ENCODE measurements at regions not wholly inside any gene's neighbourhood (a gene's known extent, or its start where the extent isn't known, plus 50 kb on each side); places are given as distances from the start of the nearest gene placed in this dataset.

DNA sequence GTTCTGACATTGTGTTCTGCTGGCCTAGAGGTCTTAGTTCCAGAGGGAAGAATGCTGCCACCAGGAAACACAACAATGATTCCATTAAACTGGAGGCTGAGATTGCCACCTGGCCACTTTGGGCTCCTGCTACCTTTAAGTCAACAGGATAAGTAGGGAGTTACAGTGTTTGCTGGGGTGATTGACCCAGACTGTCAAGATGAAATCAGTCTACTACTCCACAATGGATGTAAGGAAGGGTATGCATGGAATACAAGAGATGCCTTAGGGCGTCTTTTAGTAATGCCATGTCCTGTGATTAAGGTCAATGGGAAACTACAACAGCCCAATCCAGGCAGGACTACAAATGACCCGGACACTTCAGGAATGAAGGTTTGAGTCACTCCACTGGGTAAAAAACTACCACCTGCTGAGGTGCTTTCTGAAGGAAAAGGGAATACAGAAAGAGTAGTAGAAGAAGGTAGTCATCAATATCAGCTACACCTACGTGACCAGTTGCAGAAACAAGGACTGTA is 852.6 kb downstream of the LRFN5 start:
- 39% methylated on average over 3 of the region's 3 CpGs for WGBS (ENCODE audit: missing lambda C conversion rate)
- Histone ChIP-seq H3K4me1 (no peaks in the 10 kb centered on the region), H3K9me3 (no peaks in the 10 kb centered on the region; the same call in 2 of the 3 replicates), H3K4me2 (no peak overlapping the region), H3K27ac (no peak overlapping the region), H3K4me3 (no peak overlapping the region)
- TF ChIP-seq, protein P1, sequence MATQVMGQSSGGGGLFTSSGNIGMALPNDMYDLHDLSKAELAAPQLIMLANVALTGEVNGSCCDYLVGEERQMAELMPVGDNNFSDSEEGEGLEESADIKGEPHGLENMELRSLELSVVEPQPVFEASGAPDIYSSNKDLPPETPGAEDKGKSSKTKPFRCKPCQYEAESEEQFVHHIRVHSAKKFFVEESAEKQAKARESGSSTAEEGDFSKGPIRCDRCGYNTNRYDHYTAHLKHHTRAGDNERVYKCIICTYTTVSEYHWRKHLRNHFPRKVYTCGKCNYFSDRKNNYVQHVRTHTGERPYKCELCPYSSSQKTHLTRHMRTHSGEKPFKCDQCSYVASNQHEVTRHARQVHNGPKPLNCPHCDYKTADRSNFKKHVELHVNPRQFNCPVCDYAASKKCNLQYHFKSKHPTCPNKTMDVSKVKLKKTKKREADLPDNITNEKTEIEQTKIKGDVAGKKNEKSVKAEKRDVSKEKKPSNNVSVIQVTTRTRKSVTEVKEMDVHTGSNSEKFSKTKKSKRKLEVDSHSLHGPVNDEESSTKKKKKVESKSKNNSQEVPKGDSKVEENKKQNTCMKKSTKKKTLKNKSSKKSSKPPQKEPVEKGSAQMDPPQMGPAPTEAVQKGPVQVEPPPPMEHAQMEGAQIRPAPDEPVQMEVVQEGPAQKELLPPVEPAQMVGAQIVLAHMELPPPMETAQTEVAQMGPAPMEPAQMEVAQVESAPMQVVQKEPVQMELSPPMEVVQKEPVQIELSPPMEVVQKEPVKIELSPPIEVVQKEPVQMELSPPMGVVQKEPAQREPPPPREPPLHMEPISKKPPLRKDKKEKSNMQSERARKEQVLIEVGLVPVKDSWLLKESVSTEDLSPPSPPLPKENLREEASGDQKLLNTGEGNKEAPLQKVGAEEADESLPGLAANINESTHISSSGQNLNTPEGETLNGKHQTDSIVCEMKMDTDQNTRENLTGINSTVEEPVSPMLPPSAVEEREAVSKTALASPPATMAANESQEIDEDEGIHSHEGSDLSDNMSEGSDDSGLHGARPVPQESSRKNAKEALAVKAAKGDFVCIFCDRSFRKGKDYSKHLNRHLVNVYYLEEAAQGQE (IDR thresholded peaks at IDR 0.05): no peak
- TF ChIP-seq BHLHE40 (IDR thresholded peaks at IDR 0.05; ENCODE audit: low read depth, low read length) (no peak), KDM5A (IDR thresholded peaks at IDR 0.05) (no peak), RFX5 (IDR thresholded peaks at IDR 0.05) (no peak), RAD21 (conservative IDR thresholded peaks at IDR 0.05 in 1 of 2, IDR thresholded peaks at IDR 0.05 in 1 of 2) (no peak), POLR2AphosphoS2 (conservative IDR thresholded peaks at IDR 0.05; ENCODE audit: low read length) (no peak), TFCP2L1 (CRISPR knock-in tag; IDR thresholded peaks at IDR 0.05) (no peak), HOXB5 (CRISPR knock-in tag; IDR thresholded peaks at IDR 0.05) (no peak), GATA3 (IDR thresholded peaks at IDR 0.05; ENCODE audit: borderline replicate concordance) (no peak), TP53 (CRISPR knock-in tag; IDR thresholded peaks at IDR 0.05) (no peak), FOSB (CRISPR knock-in tag; IDR thresholded peaks at IDR 0.05) (no peak), NFE2L2 (conservative IDR thresholded peaks at IDR 0.05; ENCODE audit: low read length) (no peak), SREBF2 (IDR thresholded peaks at IDR 0.05) (no peak), MAFK (IDR thresholded peaks at IDR 0.05; ENCODE audit: partially characterized antibody) (no peak), RNF2 (IDR thresholded peaks at IDR 0.05; ENCODE audit: borderline replicate concordance, low read depth) (no peak), ZSCAN20 (CRISPR knock-in tag; IDR thresholded peaks at IDR 0.05) (no peak)
- TF ChIP-seq, protein P2, sequence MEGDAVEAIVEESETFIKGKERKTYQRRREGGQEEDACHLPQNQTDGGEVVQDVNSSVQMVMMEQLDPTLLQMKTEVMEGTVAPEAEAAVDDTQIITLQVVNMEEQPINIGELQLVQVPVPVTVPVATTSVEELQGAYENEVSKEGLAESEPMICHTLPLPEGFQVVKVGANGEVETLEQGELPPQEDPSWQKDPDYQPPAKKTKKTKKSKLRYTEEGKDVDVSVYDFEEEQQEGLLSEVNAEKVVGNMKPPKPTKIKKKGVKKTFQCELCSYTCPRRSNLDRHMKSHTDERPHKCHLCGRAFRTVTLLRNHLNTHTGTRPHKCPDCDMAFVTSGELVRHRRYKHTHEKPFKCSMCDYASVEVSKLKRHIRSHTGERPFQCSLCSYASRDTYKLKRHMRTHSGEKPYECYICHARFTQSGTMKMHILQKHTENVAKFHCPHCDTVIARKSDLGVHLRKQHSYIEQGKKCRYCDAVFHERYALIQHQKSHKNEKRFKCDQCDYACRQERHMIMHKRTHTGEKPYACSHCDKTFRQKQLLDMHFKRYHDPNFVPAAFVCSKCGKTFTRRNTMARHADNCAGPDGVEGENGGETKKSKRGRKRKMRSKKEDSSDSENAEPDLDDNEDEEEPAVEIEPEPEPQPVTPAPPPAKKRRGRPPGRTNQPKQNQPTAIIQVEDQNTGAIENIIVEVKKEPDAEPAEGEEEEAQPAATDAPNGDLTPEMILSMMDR (IDR thresholded peaks at IDR 0.05): no peak
- TF ChIP-seq, protein P3, sequence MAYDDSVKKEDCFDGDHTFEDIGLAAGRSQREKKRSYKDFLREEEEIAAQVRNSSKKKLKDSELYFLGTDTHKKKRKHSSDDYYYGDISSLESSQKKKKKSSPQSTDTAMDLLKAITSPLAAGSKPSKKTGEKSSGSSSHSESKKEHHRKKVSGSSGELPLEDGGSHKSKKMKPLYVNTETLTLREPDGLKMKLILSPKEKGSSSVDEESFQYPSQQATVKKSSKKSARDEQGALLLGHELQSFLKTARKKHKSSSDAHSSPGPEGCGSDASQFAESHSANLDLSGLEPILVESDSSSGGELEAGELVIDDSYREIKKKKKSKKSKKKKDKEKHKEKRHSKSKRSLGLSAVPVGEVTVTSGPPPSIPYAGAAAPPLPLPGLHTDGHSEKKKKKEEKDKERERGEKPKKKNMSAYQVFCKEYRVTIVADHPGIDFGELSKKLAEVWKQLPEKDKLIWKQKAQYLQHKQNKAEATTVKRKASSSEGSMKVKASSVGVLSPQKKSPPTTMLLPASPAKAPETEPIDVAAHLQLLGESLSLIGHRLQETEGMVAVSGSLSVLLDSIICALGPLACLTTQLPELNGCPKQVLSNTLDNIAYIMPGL (CRISPR knock-in tag; IDR thresholded peaks at IDR 0.05; ENCODE audit: borderline replicate concordance): no peak
- CTCF ChIA-PET: no interaction called here
- FAIRE-seq: no peak
- no peak for DNase-seq (ENCODE audit: low read depth in 1 of 2, low spot score in 1 of 2)
- POLR2A ChIA-PET: no interaction called here
- no peak for ATAC-seq

DNA sequence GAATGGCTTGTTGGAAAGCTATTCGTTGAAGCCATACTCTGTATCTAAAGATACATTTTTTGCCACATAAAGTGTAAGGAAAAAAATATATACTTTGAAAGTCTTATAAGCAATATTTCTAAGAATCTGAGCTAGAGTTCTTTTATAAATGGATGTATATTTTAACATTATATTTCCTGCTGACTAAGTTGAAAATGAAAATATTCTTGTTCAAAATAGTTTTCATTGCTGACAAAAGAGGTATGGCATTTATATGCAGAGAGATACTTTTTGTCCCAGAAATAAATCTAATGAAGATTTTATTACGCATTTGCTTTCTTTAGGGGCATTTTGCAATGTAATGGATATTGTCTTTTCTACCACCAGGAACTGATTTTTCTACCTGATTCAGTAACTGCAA is 834.9 kb downstream of the LRFN5 start:
- Histone ChIP-seq H3K4me2 (no peak overlapping the region), H3K4me3 (no peak overlapping the region), H3K27ac (no peak overlapping the region), H3K9me3 (no peaks in the 10 kb centered on the region), H3K4me1 (no peaks in the 10 kb centered on the region)
- no peak for FAIRE-seq
- TF ChIP-seq BHLHE40 (IDR thresholded peaks at IDR 0.05; ENCODE audit: low read depth, low read length) (no peak), ZC3H11A (IDR thresholded peaks at IDR 0.05) (no peak), HOXA7 (CRISPR knock-in tag; IDR thresholded peaks at IDR 0.05) (no peak)
- TF ChIP-seq, protein P3 (CRISPR knock-in tag; IDR thresholded peaks at IDR 0.05; ENCODE audit: borderline replicate concordance): no peak
- ChIA-PET CTCF (no interaction called here), POLR2A (no interaction called here)
- no peak for ATAC-seq
- DNase-seq (ENCODE audit: low read depth in 1 of 2, low spot score in 1 of 2): no peak
- WGBS (ENCODE audit: missing lambda C conversion rate): 24% methylated on average over 2 of the region's 2 CpGs
